T-helper 1 cell treated with Interleukin-12 subunit alpha and Interleukin-12 subunit beta and Interleukin-4 antibody, amounts not matched to agents 30 ng/mL and 1 ng/mL, for 36 hours (primary cell): ENCODE measurements at regions not wholly inside any gene's neighbourhood (a gene's known extent, or its start where the extent isn't known, plus 50 kb on each side); places are given as distances from the start of the nearest gene placed in this dataset.
"Not testable (repeated sequence)": the region's sequence is repeated elsewhere in the genome, so short reads cannot be mapped to it uniquely, and the experiment has no call there.

Source experiments
- intact Hi-C: fragments of 100-400 bp; cut with micrococcal nuclease; formaldehyde crosslinking; loops from one replicate; pipeline ENCODE4 v1.15.1; 2024

DNA sequence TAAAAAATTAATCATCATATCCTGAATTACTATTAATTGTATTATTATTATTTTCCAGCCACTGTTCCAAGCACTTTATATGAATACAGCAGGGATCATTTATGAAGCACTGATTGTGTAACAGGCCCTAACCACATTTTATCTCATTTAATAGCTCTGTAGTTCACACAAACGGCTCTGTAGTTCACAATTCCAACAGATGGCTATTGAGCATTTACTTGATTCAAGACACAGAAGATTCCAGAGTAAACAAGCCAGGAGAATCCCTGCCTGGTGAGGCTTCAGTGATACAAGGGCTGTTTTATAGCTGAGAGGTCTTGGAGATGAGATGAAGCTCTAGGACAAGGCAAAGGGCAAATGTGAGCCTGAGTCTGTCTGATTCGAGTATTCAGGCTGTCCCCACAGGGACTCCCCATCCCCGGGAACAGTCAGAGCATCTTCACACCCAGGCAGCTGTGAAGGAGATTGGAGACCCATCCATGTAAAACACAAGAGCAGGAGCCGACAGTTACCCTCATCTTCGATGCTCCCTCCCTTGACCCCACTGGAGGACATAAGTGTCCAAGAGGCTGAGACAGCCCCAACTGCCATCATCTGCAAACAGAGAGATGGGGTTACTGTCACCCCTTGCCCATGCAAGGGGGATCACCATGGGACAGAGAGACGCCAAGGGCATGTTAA is 222.5 kb downstream of the MN1 start:
- intact Hi-C loops = no loop called here

DNA sequence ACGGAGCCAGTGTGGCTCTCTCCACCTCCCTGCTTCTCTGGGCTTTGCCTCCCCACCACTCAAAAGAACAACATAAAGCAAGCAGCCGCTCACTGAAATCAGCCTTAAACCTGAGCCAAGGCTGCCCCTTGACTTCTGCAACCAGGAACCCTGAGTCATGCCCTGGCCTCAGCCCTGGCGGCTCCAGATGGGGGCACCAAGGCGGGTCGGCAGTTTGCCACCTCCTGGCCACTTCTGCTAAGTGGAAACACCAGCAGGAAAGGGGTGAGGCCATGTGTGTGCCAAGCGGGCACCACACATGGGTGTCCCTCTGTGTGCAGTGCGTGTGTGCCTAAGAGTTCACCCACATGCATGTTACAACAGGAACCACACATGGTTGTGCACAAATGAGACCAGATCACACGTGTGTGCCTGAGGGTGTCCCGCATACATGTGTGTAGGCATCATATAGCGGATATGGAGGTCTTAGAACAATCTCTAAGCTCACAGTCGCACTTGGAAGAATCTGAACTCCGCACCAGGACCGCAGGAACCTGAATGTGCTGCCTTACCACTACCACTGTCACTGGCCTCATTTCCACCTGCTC is 221.2 kb downstream of the MN1 start:
- intact Hi-C loops = no loop called here

DNA sequence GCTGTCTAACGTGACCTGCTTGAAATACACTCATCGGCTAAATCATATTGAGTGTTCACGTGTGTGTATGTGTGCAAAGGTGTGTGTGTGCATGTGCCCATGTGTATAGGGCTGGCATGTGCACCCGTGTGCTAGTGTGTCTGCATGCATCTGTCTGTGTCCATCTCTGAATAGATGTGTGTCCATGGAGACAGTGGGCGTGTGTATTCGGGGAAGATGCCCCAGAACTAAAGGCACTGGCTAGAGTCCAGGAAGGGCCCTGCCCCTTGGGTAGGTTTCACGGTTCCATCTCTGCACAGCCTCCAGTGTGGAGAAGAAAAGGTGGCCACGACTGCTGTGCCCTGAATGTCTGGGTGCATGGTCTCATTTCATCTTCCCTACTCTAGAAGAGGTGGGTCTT is 220.3 kb downstream of the MN1 start:
- intact Hi-C loops = no loop called here

- intact Hi-C loops = no loop called here
These were observed 219.9 kb downstream of the MN1 start for GRCh38 chr22:27581688-27582087.

DNA sequence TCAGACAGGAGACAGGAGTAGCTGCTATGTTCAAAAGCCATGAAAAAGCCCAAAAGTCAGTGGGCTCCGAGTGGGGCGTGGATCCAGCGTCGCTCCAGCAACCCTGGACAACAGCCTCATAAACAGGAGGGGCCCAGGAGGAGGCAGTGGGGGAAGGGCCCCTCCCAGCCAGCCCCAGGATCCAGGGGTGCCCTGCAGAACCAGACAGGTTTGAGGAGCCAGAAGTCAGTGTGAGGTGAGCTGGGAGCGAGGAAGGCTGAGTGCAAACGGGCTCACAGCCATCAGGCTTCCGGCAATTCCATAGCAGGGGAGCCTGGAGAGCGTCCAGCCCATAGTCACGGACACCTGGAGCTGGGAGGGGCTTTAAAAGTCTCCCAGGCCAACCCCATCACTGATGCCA is 217.7 kb downstream of the MN1 start:
- intact Hi-C loops = no loop called here

DNA sequence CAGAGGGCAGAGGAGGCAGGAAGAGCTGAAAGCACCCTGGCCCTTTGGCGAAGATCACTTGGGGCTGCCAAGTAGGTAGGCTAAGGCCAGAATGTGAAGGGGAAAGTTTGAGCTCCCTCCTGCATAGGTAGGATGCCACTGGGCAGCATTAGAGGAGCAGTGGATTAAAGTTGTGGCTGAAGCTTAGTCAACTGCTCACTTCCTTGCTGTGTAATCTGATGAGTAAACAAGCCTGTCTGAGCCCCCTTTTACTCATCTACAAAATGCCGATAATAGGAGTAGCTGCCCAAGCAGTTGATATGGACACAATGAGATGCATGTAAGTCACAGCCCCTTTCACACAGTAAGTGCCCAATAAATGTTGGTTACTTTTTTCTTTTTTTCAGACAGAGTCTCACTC is 216.4 kb downstream of the MN1 start:
- intact Hi-C loops = no loop called here

GRCh38 chr22:27588268-27588667 is 213.3 kb downstream of the MN1 start:
- intact Hi-C loops = no loop called here

GRCh38 chr22:27588915-27589314 is 212.6 kb downstream of the MN1 start:
- intact Hi-C loops = no loop called here

GRCh38 chr22:27591060-27591459 is 210.5 kb downstream of the MN1 start:
- intact Hi-C loops = no loop called here

DNA sequence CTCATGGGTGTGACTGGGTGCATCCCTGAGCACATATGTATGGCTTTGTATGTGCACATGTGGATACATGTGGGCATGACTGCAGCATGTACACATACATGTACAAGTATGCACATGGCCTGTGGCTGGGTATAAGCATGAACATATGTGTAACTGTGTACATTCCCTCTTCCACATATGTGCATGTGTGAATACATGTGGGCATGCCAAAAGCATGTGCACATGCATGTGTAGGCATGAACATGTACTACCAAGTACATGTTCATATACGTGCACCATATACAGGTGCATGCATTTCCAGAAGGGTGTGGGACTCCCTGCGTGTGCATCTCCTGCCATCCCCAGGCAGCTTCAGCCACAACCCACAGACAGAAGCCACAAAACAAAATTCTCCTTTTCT is 208.2 kb downstream of the MN1 start:
- intact Hi-C loops = no loop called here

DNA sequence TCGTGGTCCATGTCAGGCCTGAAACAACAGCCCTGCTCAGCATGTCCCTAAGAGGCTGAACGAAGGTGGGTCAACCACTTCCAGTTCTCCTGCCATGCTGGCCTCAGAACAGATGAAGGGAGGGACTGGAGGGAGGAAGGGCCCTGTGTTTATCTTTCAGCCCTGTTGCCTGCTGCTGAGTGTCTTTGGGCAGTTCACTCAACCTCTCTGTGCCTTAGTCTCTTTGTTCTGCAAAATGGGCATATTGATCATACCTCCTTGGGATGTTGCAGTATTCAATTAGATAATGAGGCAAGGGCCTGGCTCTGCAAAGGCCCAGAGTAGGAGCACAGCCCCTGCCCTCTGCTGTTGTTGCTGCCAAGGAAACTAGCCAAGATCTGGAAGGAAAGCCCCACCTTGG is 207.5 kb downstream of the MN1 start:
- intact Hi-C loops = no loop called here

- intact Hi-C loops = no loop called here
These were observed 207.0 kb downstream of the MN1 start for GRCh38 chr22:27594474-27595134.

- intact Hi-C loops = no loop called here
These were observed 205.3 kb downstream of the MN1 start for GRCh38 chr22:27596133-27596870.

DNA sequence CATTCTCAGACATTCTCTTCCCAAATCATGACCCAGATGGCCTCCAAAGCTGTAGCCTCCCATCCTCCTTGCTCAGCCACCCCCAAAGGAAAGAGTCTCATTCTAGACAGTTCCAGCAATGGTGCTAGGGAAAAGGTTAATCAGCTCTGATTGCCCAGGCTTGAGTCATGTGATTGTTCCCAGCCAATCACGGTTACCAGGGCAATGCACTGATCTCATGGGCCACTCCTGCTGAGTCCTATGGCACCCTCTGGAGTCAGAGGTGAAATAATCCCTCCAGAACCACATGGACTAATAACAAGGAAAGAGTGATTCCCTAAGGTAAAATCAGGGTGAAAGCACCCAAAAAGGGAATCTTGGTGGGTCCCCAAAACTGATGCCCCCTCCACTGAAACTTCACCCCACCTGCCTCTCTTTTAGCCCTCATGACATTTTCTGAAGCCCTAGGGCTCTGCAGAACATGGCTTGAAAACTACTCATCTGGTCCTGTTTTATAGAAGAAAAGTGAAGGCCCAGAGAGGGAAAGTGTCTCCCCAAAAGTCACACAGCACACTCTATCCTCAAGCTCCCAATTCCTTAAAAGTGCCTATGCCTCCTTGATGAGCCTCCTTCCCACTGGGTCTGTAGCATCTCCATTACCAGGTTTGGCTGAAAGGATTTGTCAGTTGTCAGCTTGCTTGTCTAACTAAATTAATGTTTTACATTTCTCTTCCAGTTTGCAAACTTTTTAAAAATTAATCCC is 203.7 kb downstream of the MN1 start:
- intact Hi-C loops = no loop called here

- intact Hi-C loops = no loop called here
These were observed 202.8 kb downstream of the MN1 start for GRCh38 chr22:27598792-27599191.

DNA sequence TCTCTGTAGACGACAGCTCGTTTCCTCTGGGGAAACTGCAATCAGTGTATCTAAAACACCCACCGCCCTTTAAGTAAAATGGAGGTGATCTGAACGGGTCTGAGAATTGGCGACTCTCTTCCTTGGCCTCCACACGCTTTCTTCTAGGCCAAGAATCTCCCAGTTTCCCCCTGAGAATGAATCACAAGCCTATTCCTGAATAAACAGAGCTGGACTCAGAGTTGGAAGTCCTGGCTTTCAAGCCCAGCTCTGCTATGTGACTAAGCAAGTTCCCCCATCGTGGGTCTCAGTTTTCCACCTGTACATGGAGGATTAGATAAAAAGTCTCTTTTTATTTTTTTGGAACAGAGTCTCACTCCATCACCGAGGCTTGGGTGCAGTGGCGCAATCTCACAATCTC is 200.4 kb downstream of the MN1 start:
- intact Hi-C loops = no loop called here

DNA sequence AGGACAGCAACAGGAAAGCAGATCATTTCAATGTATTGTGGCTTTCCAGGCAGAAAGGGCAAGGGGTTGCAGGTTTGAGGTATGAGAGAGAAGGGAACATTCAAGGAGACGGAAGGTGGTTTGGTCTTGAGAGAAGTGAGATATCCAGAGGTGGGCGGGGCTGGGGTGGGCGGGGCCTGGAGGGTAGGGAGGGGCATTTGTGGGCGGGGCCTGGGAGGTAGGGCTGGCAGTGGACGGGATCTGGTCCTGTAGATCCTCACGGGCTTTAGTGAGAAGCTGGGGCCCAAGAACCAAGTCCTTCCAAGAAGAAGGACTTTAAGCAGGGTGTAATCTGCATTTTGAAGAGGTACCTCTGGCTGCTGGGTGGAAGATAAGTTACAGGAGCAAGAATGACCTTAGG is 199.2 kb downstream of the MN1 start:
- intact Hi-C loops = no loop called here

GRCh38 chr22:27603111-27603799 is 198.3 kb downstream of the MN1 start:
- intact Hi-C loops = no loop called here

DNA sequence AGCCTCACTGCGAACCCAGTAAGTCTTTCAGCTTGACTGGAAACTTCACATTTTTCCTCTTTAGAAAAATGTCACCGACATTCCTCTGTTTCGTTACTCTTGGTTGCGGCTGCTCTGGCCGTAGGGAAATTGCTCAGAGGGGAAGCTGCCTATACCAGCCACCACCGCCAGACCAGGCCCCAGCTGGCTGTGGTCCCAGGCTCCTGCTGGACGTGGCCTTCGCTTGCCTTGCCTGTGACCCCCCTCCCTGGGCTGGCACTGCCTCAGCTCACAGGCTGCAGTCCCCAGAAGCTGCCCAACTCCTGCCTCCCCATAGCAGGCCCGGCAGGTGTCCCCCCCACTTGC is 197.8 kb downstream of the MN1 start:
- intact Hi-C loops = no loop called here

- intact Hi-C loops = no loop called here
These were observed 196.2 kb downstream of the MN1 start for GRCh38 chr22:27605390-27605789.

DNA sequence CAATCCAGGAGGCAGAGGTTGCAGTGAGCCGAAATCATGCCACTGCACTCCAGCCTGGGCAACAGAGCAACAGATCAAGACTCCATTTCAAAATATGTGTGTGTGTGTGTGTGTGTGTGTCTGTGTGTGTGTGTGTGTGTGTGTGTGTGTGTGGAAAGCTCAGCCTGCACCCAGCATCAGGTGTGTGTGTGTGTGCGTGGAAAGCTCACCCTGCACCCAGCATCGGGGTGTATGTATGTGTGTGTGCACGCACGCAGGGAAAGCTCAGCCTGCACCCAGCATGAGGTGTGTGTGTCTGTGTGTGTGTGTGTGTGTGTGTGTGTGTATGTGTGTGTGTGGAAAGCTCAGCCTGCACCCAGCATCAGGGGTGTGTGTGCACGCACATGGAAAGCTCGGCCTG is 193.8 kb downstream of the MN1 start:
- intact Hi-C loops = not testable (repeated sequence)
